NCI-H1694 (cell line): ENCODE measurements at regions not wholly inside any gene's neighbourhood (a gene's known extent, or its start where the extent isn't known, plus 50 kb on each side); places are given as distances from the start of the nearest gene placed in this dataset.

Experiments
- DNase-seq: peaks from one replicate; lab custom pipeline; 2025; lab: John Stamatoyannopoulos, UW

- DNase-seq: no peak
Measured at GRCh38 chr15:66832664-66833063, 130.6 kb downstream of the SMAD6 start.

- DNase-seq: no peak
Measured at GRCh38 chr15:66833371-66833770, 131.3 kb downstream of the SMAD6 start.

GRCh38 chr15:66833803-66834202 is 131.8 kb downstream of the SMAD6 start:
- no peak for DNase-seq

- DNase-seq: no peak
Measured at GRCh38 chr15:66834881-66835878, 133.1 kb downstream of the SMAD6 start.

GRCh38 chr15:66836231-66837030 is 134.4 kb downstream of the SMAD6 start:
- DNase-seq: no peak

- no peak for DNase-seq
Measured at GRCh38 chr15:66838202-66838601, 136.2 kb downstream of the SMAD6 start.

GRCh38 chr15:66838671-66839239 is 136.7 kb downstream of the SMAD6 start:
- DNase-seq: no peak

GRCh38 chr15:66839506-66840112 is 137.6 kb downstream of the SMAD6 start:
- no peak for DNase-seq

GRCh38 chr15:66840615-66841390 is 138.8 kb downstream of the SMAD6 start:
- no peak for DNase-seq

- DNase-seq: no peak
Measured at GRCh38 chr15:66841953-66842681, 140.1 kb downstream of the SMAD6 start.

- no peak for DNase-seq
Measured at GRCh38 chr15:66842710-66843441, 140.8 kb downstream of the SMAD6 start.

GRCh38 chr15:66843581-66843980 is 141.5 kb downstream of the SMAD6 start:
- DNase-seq: no peak

GRCh38 chr15:66844041-66844746 is 142.2 kb downstream of the SMAD6 start:
- DNase-seq: no peak

GRCh38 chr15:66844747-66845145 is 142.7 kb downstream of the SMAD6 start:
- DNase-seq: no peak

GRCh38 chr15:66845266-66845785 is 143.3 kb downstream of the SMAD6 start:
- DNase-seq: no peak

- DNase-seq: no peak
Measured at GRCh38 chr15:66846031-66846430, 144.0 kb downstream of the SMAD6 start.

- DNase-seq: no peak
Measured at GRCh38 chr15:66846811-66847210, 144.8 kb downstream of the SMAD6 start.

- DNase-seq: no peak
Measured at GRCh38 chr15:66847565-66847991, 145.5 kb downstream of the SMAD6 start.

GRCh38 chr15:66848116-66848515 is 146.1 kb downstream of the SMAD6 start:
- DNase-seq: no peak
